ENCODE measurements at regions not wholly inside any gene's neighbourhood (a gene's known extent, or its start where the extent isn't known, plus 50 kb on each side); places are given as distances from the start of the nearest gene placed in this dataset.

DNA sequence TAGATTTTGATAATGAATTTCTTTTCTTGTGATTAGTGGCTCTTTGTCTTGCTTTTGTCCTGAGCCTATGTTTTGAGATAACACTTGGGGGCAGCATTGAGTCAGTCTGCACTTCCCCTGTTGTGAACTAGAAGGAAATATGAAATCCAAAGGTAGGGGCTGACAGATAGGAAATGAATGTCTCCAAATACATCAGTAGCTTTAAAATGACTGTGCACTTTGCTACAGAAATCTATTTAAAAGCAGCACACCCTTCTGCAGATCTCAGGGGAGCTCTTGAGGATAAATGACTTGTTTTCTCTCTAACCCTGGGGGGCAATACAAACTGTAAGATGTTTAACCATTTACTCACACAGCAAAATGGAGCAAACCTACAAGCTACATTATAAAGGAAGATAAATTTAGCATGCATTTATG, 176.0 kb upstream of the MYO3A start:
- DNase-seq (no peak), ATAC-seq (peak; percentile 73)
- no peak overlapping the region for H3K4me3 ChIP-seq

GRCh38 chr10:25758511-25758910, 175.5 kb upstream of the MYO3A start:
- Histone ChIP-seq H3K9me3 (no peaks in the 10 kb centered on the region), H3K36me3 (no peaks in the 10 kb centered on the region), H3K27ac (no peak overlapping the region), H3K4me3 (no peak overlapping the region), H3K4me1 (no peaks in the 10 kb centered on the region), H3K27me3 (no peaks in the 10 kb centered on the region)
- DNase-seq (no peak), ATAC-seq (no peak)
- TF ChIP-seq CTCF (IDR thresholded peaks at IDR 0.05), result no peak
- intact Hi-C loops (cut with DNase I), result no loop called here

More for the DNA sequence above, 176.0 kb upstream of the MYO3A start:
- no peak overlapping the region for H3K27ac ChIP-seq
- H3K36me3 ChIP-seq, result no peaks in the 10 kb centered on the region
- intact Hi-C loops (cut with DNase I), result no loop called here
- no peaks in the 10 kb centered on the region for H3K9me3 ChIP-seq
- H3K27me3 ChIP-seq, result no peaks in the 10 kb centered on the region
- no peaks in the 10 kb centered on the region for H3K4me1 ChIP-seq
- TF ChIP-seq CTCF (IDR thresholded peaks at IDR 0.05), result peak; percentile 54

DNA sequence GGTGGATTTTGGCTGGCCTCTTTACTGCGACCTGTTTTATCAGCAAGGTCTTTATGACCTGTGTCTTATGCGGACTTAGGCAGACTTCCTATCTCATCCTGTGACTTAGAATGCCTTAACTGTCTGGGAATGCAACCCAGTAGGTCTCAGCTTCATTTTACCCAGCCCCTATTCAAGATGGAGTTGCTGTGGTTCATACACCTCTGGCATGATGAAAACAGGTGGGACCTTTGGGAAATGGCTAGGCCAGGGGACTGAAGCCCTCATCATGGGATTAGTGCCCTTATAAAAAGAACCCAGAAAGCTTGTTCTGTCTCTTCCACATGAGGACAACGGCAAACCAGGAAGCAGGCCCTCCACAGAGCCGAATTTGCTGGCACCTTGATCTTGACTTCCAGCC, 172.1 kb upstream of the MYO3A start:
- H3K9me3 ChIP-seq, result no peaks in the 10 kb centered on the region
- DNase-seq, result no peak

DNA sequence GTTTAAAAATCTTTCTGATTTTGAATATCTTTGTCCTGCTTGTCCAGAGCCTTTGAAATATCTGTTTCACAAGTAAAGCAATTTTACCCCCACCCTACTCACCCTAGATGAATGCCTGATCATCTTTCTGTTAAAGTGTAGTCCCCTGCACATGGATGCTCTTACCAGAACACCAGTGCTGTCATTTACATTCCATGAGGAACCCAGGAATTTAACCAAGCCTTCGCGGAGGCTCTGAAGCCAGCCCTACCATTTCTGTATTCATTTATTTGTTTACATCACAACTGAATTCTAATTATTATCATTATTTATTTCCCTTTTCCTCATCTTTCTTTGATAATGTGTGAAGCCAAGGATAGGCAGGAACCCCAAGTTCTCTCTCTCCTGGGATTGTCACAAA, 167.8 kb upstream of the MYO3A start:
- Histone ChIP-seq H3K4me3 (no peak overlapping the region), H3K27me3 (peaks cover 20% of the 10 kb centered on the region), H3K36me3 (no peaks in the 10 kb centered on the region), H3K27ac (no peak overlapping the region), H3K9me3 (no peaks in the 10 kb centered on the region), H3K4me1 (no peaks in the 10 kb centered on the region)
- DNase-seq (no peak), ATAC-seq (no peak)
- no peak for TF ChIP-seq CTCF (IDR thresholded peaks at IDR 0.05)
- intact Hi-C loops (cut with DNase I), result no loop called here

More for the DNA sequence above, 172.1 kb upstream of the MYO3A start:
- TF ChIP-seq CTCF (IDR thresholded peaks at IDR 0.05), result no peak
- no peaks in the 10 kb centered on the region for H3K4me1 ChIP-seq
- H3K27me3 ChIP-seq, result peaks cover 17% of the 10 kb centered on the region
- no peak overlapping the region for H3K4me3 ChIP-seq
- intact Hi-C loops (cut with DNase I), result no loop called here
- no peak overlapping the region for H3K27ac ChIP-seq
- no peaks in the 10 kb centered on the region for H3K36me3 ChIP-seq
- ATAC-seq, result no peak

GRCh38 chr10:25766687-25767221, 167.3 kb upstream of the MYO3A start:
- intact Hi-C loops (cut with DNase I), result no loop called here
- no peaks in the 10 kb centered on the region for H3K9me3 ChIP-seq
- H3K27me3 ChIP-seq, result peaks cover 20% of the 10 kb centered on the region
- no peak for TF ChIP-seq CTCF (IDR thresholded peaks at IDR 0.05)
- DNase-seq (no peak), ATAC-seq (no peak)
- no peak overlapping the region for H3K27ac ChIP-seq
- H3K4me3 ChIP-seq, result no peak overlapping the region
- H3K36me3 ChIP-seq, result no peaks in the 10 kb centered on the region
- H3K4me1 ChIP-seq, result no peaks in the 10 kb centered on the region

DNA sequence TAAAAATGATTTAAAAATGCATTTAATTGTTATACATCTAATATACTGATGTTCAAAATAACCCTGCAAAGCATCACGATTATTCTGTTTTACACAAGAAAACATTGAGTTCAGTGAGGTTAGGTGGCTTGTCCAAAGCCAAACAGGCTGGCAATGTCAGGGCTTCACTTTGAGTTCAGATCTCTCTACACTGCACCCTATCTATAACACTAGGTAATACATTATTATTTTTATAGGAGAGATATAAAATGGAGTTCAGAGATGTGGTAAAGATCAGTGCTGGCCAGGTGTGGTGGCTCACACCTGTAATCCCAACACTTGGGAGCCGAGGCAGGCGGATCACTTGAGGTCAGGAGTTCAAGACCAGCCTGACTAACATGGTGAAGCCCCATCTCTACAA, 165.9 kb upstream of the MYO3A start:
- Histone ChIP-seq H3K27me3 (peaks cover 20% of the 10 kb centered on the region), H3K4me1 (no peaks in the 10 kb centered on the region), H3K27ac (no peak overlapping the region), H3K4me3 (no peak overlapping the region), H3K36me3 (no peaks in the 10 kb centered on the region), H3K9me3 (no peaks in the 10 kb centered on the region)
- intact Hi-C loops (cut with DNase I), result no loop called here
- ATAC-seq (no peak), DNase-seq (no peak)
- TF ChIP-seq CTCF (IDR thresholded peaks at IDR 0.05), result no peak

Data from upper lobe of right lung (tissue), 1 donor.